Endothelial cell of umbilical vein (primary cell): ENCODE measurements at regions not wholly inside any gene's neighbourhood (a gene's known extent, or its start where the extent isn't known, plus 50 kb on each side); places are given as distances from the start of the nearest gene placed in this dataset.

Experiments used
- BruUV-seq: library from RNA; stranded (reverse); fragments of 400-500 nt; replicated peaks from 2 replicates; lab custom pipeline; 2021; lab: Mats Ljungman, UMichigan
- CTCF ChIA-PET: fragments of 300-600, 350-600 bp; sonication (Branson Sonifier 250); formaldehyde crosslinking; loops from one replicate; lab custom pipeline; 2021; ENCODE audit warnings: antibody characterized with exemption, inconsistent platforms; lab: Charles Lee
- POLR2A ChIA-PET: fragments of 300-600, 350-600 bp; sonication (Branson Sonifier 250); formaldehyde crosslinking; loops from one replicate; lab custom pipeline; 2021; ENCODE audit warnings: antibody characterized with exemption, inconsistent platforms; lab: Charles Lee
- DNase-seq: peaks from one replicate; pipeline ENCODE4 v3.0.0-alpha.2; 2011; ENCODE audit warnings: low read depth, low spot score
- FAIRE-seq: peaks from 2 replicates; lab custom pipeline; 2011; peaks lifted over from hg19 to GRCh38; lab: Jason Lieb, UNC
- H2AFZ ChIP-seq: 2 replicates; pipeline ENCODE4 v1.6.0; 2012; ENCODE audit warnings: low read depth, low read length, control low read depth, inconsistent platforms
- H3K27ac ChIP-seq: 2 replicates; pipeline ENCODE4 v1.5.1; 2011; ENCODE audit warnings: low read depth, mild to moderate bottlenecking, control low read depth, low read length, moderate library complexity; ENCODE audit not compliant: insufficient read depth
- H3K27me3 ChIP-seq, 2 experiments: 2 replicates each; pipeline versions ENCODE4 v1.6.0 to v1.6.1; 2011; ENCODE audit warnings: low read length in 2 of 2, mixed read lengths in 1 of 2; ENCODE audit not compliant: control insufficient read depth in 2 of 2, insufficient read depth in 2 of 2
- H3K36me3 ChIP-seq, 2 experiments: 2 replicates in 1 of 2; 3 replicates in 1 of 2; pipeline ENCODE4 v1.5.1; 2011; ENCODE audit warnings: low read length in 2 of 2, mild to moderate bottlenecking in 1 of 2, moderate library complexity in 1 of 2; ENCODE audit not compliant: control insufficient read depth in 2 of 2, insufficient read depth in 2 of 2; ENCODE audit errors: extremely low read depth in 1 of 2
- H3K4me1 ChIP-seq: 3 replicates; pipeline ENCODE4 v1.5.1; 2011; ENCODE audit warnings: mild to moderate bottlenecking, low read length; ENCODE audit not compliant: control insufficient read depth, insufficient read depth; ENCODE audit errors: extremely low read depth
- H3K4me2 ChIP-seq: 2 replicates; pipeline ENCODE4 v1.6.1; 2011; ENCODE audit warnings: low read length, control low read depth, mixed read lengths; ENCODE audit not compliant: insufficient read depth
- H3K4me3 ChIP-seq, 3 experiments: fragments of 200-600 bp in 1 of 3; sonication (generic), shearing (Covaris generic) in 1 of 3; replicated peaks in 1 of 3; 2 replicates each; pipeline ENCODE4 v1.5.1; 2011 to 2016; ENCODE audit warnings: control low read depth in 3 of 3, low read length in 3 of 3, mild to moderate bottlenecking in 2 of 3, inconsistent platforms in 1 of 3, low read depth in 1 of 3, moderate library complexity in 1 of 3; ENCODE audit not compliant: insufficient read depth in 1 of 3
- H3K79me2 ChIP-seq: 2 replicates; pipeline ENCODE4 v1.6.0; 2012; ENCODE audit warnings: low read length, inconsistent platforms; ENCODE audit not compliant: control insufficient read depth, insufficient read depth
- H3K9ac ChIP-seq: replicated peaks from 2 replicates; pipeline ENCODE3; 2011; ENCODE audit warnings: low read length, control low read depth; ENCODE audit not compliant: insufficient read depth; ENCODE audit errors: extremely low read depth
- H3K9me1 ChIP-seq: replicated peaks from 3 replicates; pipeline ENCODE4 v1.6.0; 2011; ENCODE audit warnings: mild to moderate bottlenecking, low read length; ENCODE audit not compliant: control insufficient read depth, insufficient read depth; ENCODE audit errors: extremely low read depth
- H3K9me3 ChIP-seq: replicated peaks from 2 replicates; pipeline ENCODE4 v1.5.1; 2012; ENCODE audit warnings: low read length, inconsistent platforms; ENCODE audit not compliant: control insufficient read depth, insufficient read depth
- H4K20me1 ChIP-seq: replicated peaks from 2 replicates; pipeline ENCODE3; 2011; ENCODE audit warnings: mild to moderate bottlenecking, low read length; ENCODE audit not compliant: control insufficient read depth, insufficient read depth; ENCODE audit errors: extremely low read depth
- CTCF ChIP-seq, 2 donors: IDR thresholded peaks; 1 replicate in 1 of 2; 2 replicates in 1 of 2; pipeline ENCODE4 v1.5.1; 2011; ENCODE audit warnings: low read length in 2 of 2, mild to moderate bottlenecking in 2 of 2, moderate library complexity in 2 of 2, control low read depth in 1 of 2, inconsistent platforms in 1 of 2, low read depth in 1 of 2; ENCODE audit not compliant: insufficient read depth in 1 of 2; ENCODE audit errors: extremely low read depth in 1 of 2
- FOS ChIP-seq: IDR thresholded peaks from 2 replicates; pipeline ENCODE4 v1.6.1; 2011; ENCODE audit warnings: mild to moderate bottlenecking, low read length, moderate library complexity, borderline replicate concordance; ENCODE audit not compliant: insufficient read depth
- GATA2 ChIP-seq: IDR thresholded peaks from 2 replicates; pipeline ENCODE4 v1.7.0; 2011; ENCODE audit warnings: low read depth, mild to moderate bottlenecking, moderate library complexity, mixed read lengths, low read length; ENCODE audit not compliant: insufficient read length, insufficient read depth
- MAX ChIP-seq: IDR thresholded peaks from 2 replicates; pipeline ENCODE4 v1.6.1; 2011; ENCODE audit not compliant: insufficient read depth, insufficient read length
- MYC ChIP-seq: IDR thresholded peaks from one replicate; pipeline ENCODE4 v1.6.1; 2011; ENCODE audit warnings: mild to moderate bottlenecking, low read depth, low read length
- POLR2A ChIP-seq: IDR thresholded peaks from 2 replicates; pipeline ENCODE4 v1.6.1; 2012; ENCODE audit warnings: low read depth, mild to moderate bottlenecking, control low read depth, low read length
- POLR2AphosphoS5 ChIP-seq: IDR thresholded peaks from 2 replicates; pipeline ENCODE4 v1.6.1; 2012; ENCODE audit warnings: low read depth, mild to moderate bottlenecking, control low read depth, low read length, moderate library complexity; ENCODE audit not compliant: insufficient read depth
- dilution Hi-C: fragments of 300-500 bp; cut with MboI; formaldehyde crosslinking; loops from one replicate; pipeline ENCODE4 v1.15.0; 2019; ENCODE audit warnings: low sequenced_read_pairs; ENCODE audit not compliant: extremely low pct_ligation_motif_present
- intact Hi-C: fragments of 100-400 bp; cut with micrococcal nuclease; formaldehyde crosslinking; loops from one replicate; pipeline ENCODE4 v1.10.0; 2022

GRCh38 chr14:95786566-95786965 lies 72.6 kb upstream of the TCL1A start:
- H2AFZ ChIP-seq: no peak overlapping the region
- TF ChIP-seq FOS (no peak), MYC (no peak), POLR2A (no peak), MAX (no peak), GATA2 (no peak), POLR2AphosphoS5 (no peak), CTCF (IDR thresholded peaks at IDR 0.05; ENCODE audit: extremely low read depth in 1 of 2, insufficient read depth in 1 of 2, low read depth in 1 of 2, low read length in 2 of 2) (no peak)
- no peaks in the 10 kb centered on the region for H4K20me1 ChIP-seq
- H3K27me3 ChIP-seq: no peaks in the 10 kb centered on the region
- no peak overlapping the region for H3K4me2 ChIP-seq
- H3K79me2 ChIP-seq: no peaks in the 10 kb centered on the region
- no TSS peak for BruUV-seq
- H3K9me3 ChIP-seq: no peaks in the 10 kb centered on the region
- H3K27ac ChIP-seq: no peak overlapping the region
- ChIA-PET CTCF (interaction anchor here (1.5 kb wide), 1 partner anchor 13 kb away, joined by 4 read pairs; no protein-coding TSS in a partner anchor), POLR2A (no interaction called here)
- no peak for FAIRE-seq
- no peak for DNase-seq
- H3K4me3 ChIP-seq: no peak overlapping the region
- intact Hi-C loops: no loop called here
- H3K9me1 ChIP-seq: no peaks in the 10 kb centered on the region
- H3K36me3 ChIP-seq: no peaks in the 10 kb centered on the region
- no peaks in the 10 kb centered on the region for H3K4me1 ChIP-seq
- no peak overlapping the region for H3K9ac ChIP-seq
- dilution Hi-C loops: no loop called here
